Mesothelial cell of epicardium (in vitro differentiated cells): ENCODE measurements at regions not wholly inside any gene's neighbourhood (a gene's known extent, or its start where the extent isn't known, plus 50 kb on each side); places are given as distances from the start of the nearest gene placed in this dataset.

Experiments
- DNase-seq, 2 experiments: peaks; one replicate each; pipeline ENCODE4 v3.0.0; 2021; ENCODE audit warnings: low spot score in 2 of 2; ENCODE audit not compliant: unreplicated experiment in 2 of 2
- H3K27ac Mint-ChIP-seq: 2 replicates; pipeline ENCODE4 v1.8.0; 2021; ENCODE audit warnings: mixed read lengths
- H3K27me3 Mint-ChIP-seq: 2 replicates; pipeline ENCODE4 v1.8.0; 2021; ENCODE audit warnings: low read depth, mixed read lengths
- H3K36me3 Mint-ChIP-seq: 2 replicates; pipeline ENCODE4 v1.8.0; 2021; ENCODE audit warnings: mixed read lengths
- H3K4me1 Mint-ChIP-seq: 2 replicates; pipeline ENCODE4 v1.8.0; 2021; ENCODE audit warnings: mixed read lengths
- H3K4me3 Mint-ChIP-seq: 2 replicates; pipeline ENCODE4 v1.8.0; 2021; ENCODE audit warnings: mild to moderate bottlenecking, moderate library complexity, mixed read lengths
- H3K9me3 Mint-ChIP-seq: 2 replicates; pipeline ENCODE4 v1.8.0; 2021; ENCODE audit warnings: mixed read lengths
- TF ChIP-seq, protein P1 (sequence below): fragments of 200-600 bp; sonication (generic); IDR thresholded peaks from one replicate; pipeline ENCODE4 v1.5.0; 2021; ENCODE audit warnings: antibody characterized with exemption; ENCODE audit not compliant: unreplicated experiment

DNA sequence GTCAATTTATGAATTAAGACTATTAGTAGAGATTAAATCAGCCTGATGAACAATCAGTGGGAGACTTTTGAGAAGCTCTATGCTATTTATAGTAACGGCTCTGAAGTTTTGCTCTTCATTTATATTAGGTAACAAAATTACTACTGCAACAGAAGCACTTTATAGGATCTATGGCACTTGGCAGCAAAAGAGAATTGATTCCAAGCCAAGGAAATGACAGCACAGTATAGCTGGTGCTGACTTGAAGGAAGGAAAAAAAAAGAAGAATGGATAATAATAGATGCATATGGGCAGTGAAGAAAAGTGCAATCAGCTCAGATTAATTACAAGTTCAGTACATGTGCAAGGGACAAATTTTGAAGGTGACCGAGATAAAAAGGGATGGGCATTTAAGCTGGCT lies 228.2 kb upstream of the PPFIA2 start:
- H3K9me3 Mint-ChIP-seq, result peaks cover 16% of the 10 kb centered on the region
- H3K36me3 Mint-ChIP-seq, result no peaks in the 10 kb centered on the region
- TF ChIP-seq, protein P1, sequence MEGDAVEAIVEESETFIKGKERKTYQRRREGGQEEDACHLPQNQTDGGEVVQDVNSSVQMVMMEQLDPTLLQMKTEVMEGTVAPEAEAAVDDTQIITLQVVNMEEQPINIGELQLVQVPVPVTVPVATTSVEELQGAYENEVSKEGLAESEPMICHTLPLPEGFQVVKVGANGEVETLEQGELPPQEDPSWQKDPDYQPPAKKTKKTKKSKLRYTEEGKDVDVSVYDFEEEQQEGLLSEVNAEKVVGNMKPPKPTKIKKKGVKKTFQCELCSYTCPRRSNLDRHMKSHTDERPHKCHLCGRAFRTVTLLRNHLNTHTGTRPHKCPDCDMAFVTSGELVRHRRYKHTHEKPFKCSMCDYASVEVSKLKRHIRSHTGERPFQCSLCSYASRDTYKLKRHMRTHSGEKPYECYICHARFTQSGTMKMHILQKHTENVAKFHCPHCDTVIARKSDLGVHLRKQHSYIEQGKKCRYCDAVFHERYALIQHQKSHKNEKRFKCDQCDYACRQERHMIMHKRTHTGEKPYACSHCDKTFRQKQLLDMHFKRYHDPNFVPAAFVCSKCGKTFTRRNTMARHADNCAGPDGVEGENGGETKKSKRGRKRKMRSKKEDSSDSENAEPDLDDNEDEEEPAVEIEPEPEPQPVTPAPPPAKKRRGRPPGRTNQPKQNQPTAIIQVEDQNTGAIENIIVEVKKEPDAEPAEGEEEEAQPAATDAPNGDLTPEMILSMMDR, result no peak
- DNase-seq, result no peak
- H3K27ac Mint-ChIP-seq, result no peak overlapping the region
- H3K27me3 Mint-ChIP-seq, result no peaks in the 10 kb centered on the region
- H3K4me3 Mint-ChIP-seq, result no peak overlapping the region
- H3K4me1 Mint-ChIP-seq, result no peaks in the 10 kb centered on the region

DNA sequence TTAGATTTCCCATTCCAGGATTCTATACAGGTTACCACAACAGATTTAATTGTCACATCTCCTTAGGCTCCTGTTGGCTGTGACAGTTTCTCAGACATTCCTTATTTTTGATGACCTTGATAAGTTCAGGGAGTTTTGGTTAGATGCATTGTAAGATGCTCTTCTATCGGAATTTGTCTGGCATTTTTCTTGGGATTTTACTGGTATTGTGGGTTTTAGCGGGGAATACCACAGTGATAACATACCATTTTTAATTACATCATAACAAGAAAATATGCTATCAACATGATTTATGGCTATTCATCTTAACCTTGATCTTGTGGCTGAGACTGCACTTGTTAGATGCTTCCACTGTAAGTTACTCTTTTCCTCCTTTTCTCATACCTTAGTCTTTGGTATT lies 217.5 kb upstream of the PPFIA2 start:
- Mint-ChIP-seq H3K4me1 (peaks cover 2% of the 10 kb centered on the region), H3K27me3 (no peaks in the 10 kb centered on the region), H3K27ac (no peak overlapping the region), H3K36me3 (no peaks in the 10 kb centered on the region), H3K4me3 (no peak overlapping the region), H3K9me3 (peaks cover 22% of the 10 kb centered on the region)
- TF ChIP-seq, protein P1, result no peak
- no peak for DNase-seq

DNA sequence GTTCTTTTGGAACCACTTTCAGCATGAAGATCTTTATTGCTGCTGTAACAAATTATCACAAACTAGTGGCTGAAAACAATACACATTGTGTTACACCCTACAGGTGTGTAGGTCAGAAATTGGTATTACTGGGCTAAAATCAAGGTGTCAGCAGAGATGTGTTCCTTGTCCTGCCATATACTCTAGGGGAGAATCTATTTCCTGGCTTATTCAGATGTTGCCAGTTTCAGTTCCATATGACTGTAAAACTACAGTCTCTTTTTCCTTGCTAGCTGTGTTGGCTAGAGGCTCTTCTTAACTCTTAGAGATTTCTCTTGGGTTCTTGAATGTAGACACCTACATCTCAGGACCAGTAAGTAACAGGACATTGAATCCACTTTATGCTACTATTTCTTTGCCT lies 215.6 kb upstream of the PPFIA2 start:
- H3K9me3 Mint-ChIP-seq, result peaks cover 10% of the 10 kb centered on the region
- no peak for DNase-seq
- H3K36me3 Mint-ChIP-seq, result no peaks in the 10 kb centered on the region
- H3K27ac Mint-ChIP-seq, result no peak overlapping the region
- no peak overlapping the region for H3K4me3 Mint-ChIP-seq
- H3K27me3 Mint-ChIP-seq, result no peaks in the 10 kb centered on the region
- peaks cover 2% of the 10 kb centered on the region for H3K4me1 Mint-ChIP-seq
- TF ChIP-seq, protein P1, result no peak

DNA sequence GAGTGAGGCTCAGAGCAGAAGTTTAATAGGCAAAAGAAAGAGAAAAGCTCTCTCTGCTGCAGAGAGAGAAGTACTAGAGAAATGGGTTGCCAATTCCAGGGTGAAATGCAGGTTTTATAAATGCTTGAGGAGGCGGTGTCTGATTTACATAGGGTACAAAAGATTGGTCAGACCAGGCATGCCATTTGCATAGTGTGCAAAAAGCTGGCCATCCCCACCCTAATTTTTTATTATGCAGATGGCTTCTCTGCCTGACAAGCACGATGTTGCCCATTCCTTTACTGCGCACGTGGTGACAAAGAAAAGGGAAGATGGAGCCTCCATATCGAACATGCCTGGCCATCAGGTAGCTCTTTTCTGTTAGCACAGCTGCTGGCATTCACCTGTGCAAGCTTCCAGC lies 209.3 kb upstream of the PPFIA2 start:
- no peak for DNase-seq
- TF ChIP-seq, protein P1, result no peak
- Mint-ChIP-seq H3K27me3 (no peaks in the 10 kb centered on the region), H3K4me1 (no peaks in the 10 kb centered on the region), H3K4me3 (no peak overlapping the region), H3K36me3 (no peaks in the 10 kb centered on the region), H3K9me3 (peaks cover 4% of the 10 kb centered on the region), H3K27ac (no peak overlapping the region)

DNA sequence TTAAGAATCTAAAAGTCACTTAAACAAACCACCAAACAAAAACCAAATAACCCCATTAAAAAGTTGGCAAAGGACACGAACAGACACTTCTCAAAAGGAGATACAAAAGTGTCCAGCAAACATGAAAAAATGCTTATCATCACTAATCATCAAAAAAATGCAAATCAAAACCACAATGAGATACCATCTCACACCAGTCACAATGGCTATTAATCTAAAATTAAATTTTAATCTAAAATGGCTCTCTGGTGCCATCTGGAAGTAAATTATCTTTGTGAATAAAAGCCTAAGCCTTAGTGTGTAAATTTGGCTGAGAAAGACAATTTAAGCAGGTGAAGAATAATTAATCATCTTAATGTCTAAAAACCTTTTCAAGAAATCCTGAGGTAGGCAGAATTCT lies 204.5 kb upstream of the PPFIA2 start:
- Mint-ChIP-seq H3K27ac (no peak overlapping the region), H3K4me1 (peaks cover 10% of the 10 kb centered on the region), H3K4me3 (no peak overlapping the region), H3K27me3 (no peaks in the 10 kb centered on the region), H3K9me3 (no peaks in the 10 kb centered on the region), H3K36me3 (no peaks in the 10 kb centered on the region)
- DNase-seq, result no peak
- TF ChIP-seq, protein P1, result no peak

DNA sequence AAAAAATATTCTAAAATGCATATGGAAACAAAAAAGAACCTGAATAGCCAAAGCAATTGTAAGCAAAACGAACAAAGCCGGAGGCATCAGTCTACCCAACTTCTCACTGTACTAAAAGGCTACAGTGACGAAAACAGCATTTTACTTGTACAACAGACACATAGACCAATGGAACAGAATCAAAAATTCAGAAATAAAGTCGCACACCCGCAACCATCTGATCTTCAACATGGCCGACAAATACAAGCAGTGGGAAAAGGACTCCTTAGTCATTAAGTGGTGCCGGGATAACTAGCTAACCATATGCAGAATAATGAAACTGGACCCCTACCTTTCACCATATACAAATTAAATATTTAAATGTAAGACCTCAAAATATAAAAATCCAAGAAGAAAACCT lies 203.9 kb upstream of the PPFIA2 start:
- no peak for DNase-seq
- TF ChIP-seq, protein P1, result no peak
- H3K27ac Mint-ChIP-seq, result no peak overlapping the region
- no peaks in the 10 kb centered on the region for H3K9me3 Mint-ChIP-seq
- no peaks in the 10 kb centered on the region for H3K36me3 Mint-ChIP-seq
- peaks cover 10% of the 10 kb centered on the region for H3K4me1 Mint-ChIP-seq
- peaks cover 2% of the 10 kb centered on the region for H3K27me3 Mint-ChIP-seq
- no peak overlapping the region for H3K4me3 Mint-ChIP-seq
